ENCODE measurements at regions not wholly inside any gene's neighbourhood (a gene's known extent, or its start where the extent isn't known, plus 50 kb on each side); places are given as distances from the start of the nearest gene placed in this dataset.

GRCh38 chr22:23400286-23400981, 179.7 kb downstream of the IGLL1 start:
- DNase-seq (ENCODE audit: low spot score) = no peak
- TF ChIP-seq EZH2 (IDR thresholded peaks at IDR 0.05; ENCODE audit: borderline replicate concordance, low read depth, low read length, poor library complexity, severe bottlenecking) = no peak
- no peak for TF ChIP-seq CTCF (conservative IDR thresholded peaks at IDR 0.05; ENCODE audit: low read depth, low read length)

GRCh38 chr22:23399367-23400285, 180.5 kb downstream of the IGLL1 start:
- no peaks in the 10 kb centered on the region for H3K36me3 ChIP-seq (ENCODE audit: insufficient read depth, low read length, poor library complexity, severe bottlenecking)
- no peaks in the 10 kb centered on the region for H3K27me3 ChIP-seq (replicated peaks; ENCODE audit: insufficient read depth, low read depth, low read length, poor library complexity)
- no peaks in the 10 kb centered on the region for H3K9me3 ChIP-seq (ENCODE audit: low read depth, low read length, poor library complexity, severe bottlenecking)
- no peak for DNase-seq (ENCODE audit: low spot score)
- no peak overlapping the region for H3K27ac ChIP-seq (ENCODE audit: low read depth, low read length, poor library complexity, severe bottlenecking)
- no peak overlapping the region for H3K4me3 ChIP-seq (ENCODE audit: low read depth, low read length, poor library complexity, severe bottlenecking)
- CTCF ChIA-PET = no interaction called here
- no peaks in the 10 kb centered on the region for H3K4me1 ChIP-seq (ENCODE audit: insufficient read depth, low read length, poor library complexity, severe bottlenecking)
- intact Hi-C loops (cut with micrococcal nuclease; ENCODE audit: unreplicated experiment) = loop anchor here (5.0 to 10.0 kb wide), 2 partner anchors 138 to 195 kb away; no protein-coding TSS in a partner anchor
- no peak for TF ChIP-seq EZH2 (IDR thresholded peaks at IDR 0.05; ENCODE audit: borderline replicate concordance, low read depth, low read length, poor library complexity, severe bottlenecking)
- no peak for TF ChIP-seq CTCF (conservative IDR thresholded peaks at IDR 0.05; ENCODE audit: low read depth, low read length)
- BruUV-seq (replicated peaks) = no TSS peak
- POLR2A ChIA-PET (ENCODE audit: low non-redundant PET) = no interaction called here

More at GRCh38 chr22:23400286-23400981, 179.7 kb downstream of the IGLL1 start:
- Histone ChIP-seq H3K4me3 (ENCODE audit: low read depth, low read length, poor library complexity, severe bottlenecking) (no peak overlapping the region), H3K36me3 (ENCODE audit: insufficient read depth, low read length, poor library complexity, severe bottlenecking) (no peaks in the 10 kb centered on the region), H3K4me1 (ENCODE audit: insufficient read depth, low read length, poor library complexity, severe bottlenecking) (no peaks in the 10 kb centered on the region), H3K27ac (ENCODE audit: low read depth, low read length, poor library complexity, severe bottlenecking) (no peak overlapping the region), H3K9me3 (ENCODE audit: low read depth, low read length, poor library complexity, severe bottlenecking) (no peaks in the 10 kb centered on the region), H3K27me3 (replicated peaks; ENCODE audit: insufficient read depth, low read depth, low read length, poor library complexity) (no peaks in the 10 kb centered on the region)
- no TSS peak for BruUV-seq (replicated peaks)
- intact Hi-C loops (cut with micrococcal nuclease; ENCODE audit: unreplicated experiment) = loop anchor here (5.0 to 10.0 kb wide), 2 partner anchors 137 to 194 kb away; no protein-coding TSS in a partner anchor
- POLR2A ChIA-PET (ENCODE audit: low non-redundant PET) = no interaction called here
- CTCF ChIA-PET = no interaction called here

- no peak for TF ChIP-seq EZH2 (IDR thresholded peaks at IDR 0.05; ENCODE audit: borderline replicate concordance, low read depth, low read length, poor library complexity, severe bottlenecking)
- no peak for TF ChIP-seq CTCF (conservative IDR thresholded peaks at IDR 0.05; ENCODE audit: low read depth, low read length)
- no peak for DNase-seq (ENCODE audit: low spot score)
- Histone ChIP-seq H3K27me3 (replicated peaks; ENCODE audit: insufficient read depth, low read depth, low read length, poor library complexity) (no peaks in the 10 kb centered on the region), H3K27ac (ENCODE audit: low read depth, low read length, poor library complexity, severe bottlenecking) (no peak overlapping the region), H3K9me3 (ENCODE audit: low read depth, low read length, poor library complexity, severe bottlenecking) (no peaks in the 10 kb centered on the region), H3K4me1 (ENCODE audit: insufficient read depth, low read length, poor library complexity, severe bottlenecking) (no peaks in the 10 kb centered on the region), H3K4me3 (ENCODE audit: low read depth, low read length, poor library complexity, severe bottlenecking) (no peak overlapping the region), H3K36me3 (ENCODE audit: insufficient read depth, low read length, poor library complexity, severe bottlenecking) (no peaks in the 10 kb centered on the region)
- intact Hi-C loops (cut with micrococcal nuclease; ENCODE audit: unreplicated experiment) = no loop called here
- ChIA-PET POLR2A (ENCODE audit: low non-redundant PET) (no interaction called here), CTCF (no interaction called here)
- BruUV-seq (replicated peaks) = no TSS peak
Measured at GRCh38 chr22:23398701-23399366, 181.3 kb downstream of the IGLL1 start.
